ENCODE measurements at regions not wholly inside any gene's neighbourhood (a gene's known extent, or its start where the extent isn't known, plus 50 kb on each side); places are given as distances from the start of the nearest gene placed in this dataset.

- Histone ChIP-seq H3K27ac (ENCODE audit: low read depth, low read length) (no peak overlapping the region), H3K4me1 (ENCODE audit: control insufficient read depth, insufficient read depth, low read length, unreplicated experiment) (no peaks in the 10 kb centered on the region)
These were observed 82.6 kb upstream of the CCDC91 start for GRCh38 chr12:28107679-28108078.

GRCh38 chr12:28108599-28108998 is 81.7 kb upstream of the CCDC91 start:
- Histone ChIP-seq H2AFZ (ENCODE audit: low read length, unreplicated experiment) (no peak overlapping the region), H3K27me3 (ENCODE audit: insufficient read depth, low read length) (no peaks in the 10 kb centered on the region), H3K4me3 (ENCODE audit: low read depth, low read length) (no peak overlapping the region), H3K36me3 (ENCODE audit: insufficient read depth, low read length) (no peaks in the 10 kb centered on the region), H3K27ac (ENCODE audit: low read depth, low read length) (no peak overlapping the region), H3K4me1 (ENCODE audit: control insufficient read depth, insufficient read depth, low read length, unreplicated experiment) (no peaks in the 10 kb centered on the region), H3K79me2 (ENCODE audit: control insufficient read depth, insufficient read depth, low read length, unreplicated experiment) (no peaks in the 10 kb centered on the region)

More at GRCh38 chr12:28107679-28108078, 82.6 kb upstream of the CCDC91 start:
- no peaks in the 10 kb centered on the region for H3K79me2 ChIP-seq (ENCODE audit: control insufficient read depth, insufficient read depth, low read length, unreplicated experiment)
- H3K36me3 ChIP-seq (ENCODE audit: insufficient read depth, low read length), result no peaks in the 10 kb centered on the region
- H2AFZ ChIP-seq (ENCODE audit: low read length, unreplicated experiment), result no peak overlapping the region
- no peak overlapping the region for H3K4me3 ChIP-seq (ENCODE audit: low read depth, low read length)
- no peaks in the 10 kb centered on the region for H3K27me3 ChIP-seq (ENCODE audit: insufficient read depth, low read length)

DNA sequence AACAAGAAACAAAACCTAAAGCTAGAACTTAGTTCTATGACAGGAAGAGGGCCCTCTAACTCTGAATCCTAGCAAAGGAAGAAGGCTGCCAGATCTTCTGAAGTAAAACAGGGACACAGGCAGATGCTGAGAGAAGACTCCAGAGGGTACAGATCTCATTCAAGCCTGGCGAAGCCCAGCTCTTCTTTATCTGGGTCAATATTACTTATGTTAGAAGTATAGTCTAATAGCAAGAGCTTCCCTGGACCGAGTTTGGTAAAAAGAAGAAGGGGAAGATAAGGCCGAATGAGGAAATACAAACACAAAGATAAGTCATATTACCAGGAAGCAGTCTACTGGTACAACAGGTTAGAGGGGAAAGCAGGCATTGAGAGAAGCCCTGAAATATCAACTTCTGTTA is 79.9 kb upstream of the CCDC91 start:
- peaks cover 4% of the 10 kb centered on the region for H3K4me1 ChIP-seq (ENCODE audit: control insufficient read depth, insufficient read depth, low read length, unreplicated experiment)
- H3K27me3 ChIP-seq (ENCODE audit: insufficient read depth, low read length), result no peaks in the 10 kb centered on the region
- H3K79me2 ChIP-seq (ENCODE audit: control insufficient read depth, insufficient read depth, low read length, unreplicated experiment), result no peaks in the 10 kb centered on the region
- H2AFZ ChIP-seq (ENCODE audit: low read length, unreplicated experiment), result no peak overlapping the region
- no peaks in the 10 kb centered on the region for H3K36me3 ChIP-seq (ENCODE audit: insufficient read depth, low read length)
- H3K4me3 ChIP-seq (ENCODE audit: low read depth, low read length), result no peak overlapping the region
- H3K27ac ChIP-seq (ENCODE audit: low read depth, low read length), result no peak overlapping the region

DNA sequence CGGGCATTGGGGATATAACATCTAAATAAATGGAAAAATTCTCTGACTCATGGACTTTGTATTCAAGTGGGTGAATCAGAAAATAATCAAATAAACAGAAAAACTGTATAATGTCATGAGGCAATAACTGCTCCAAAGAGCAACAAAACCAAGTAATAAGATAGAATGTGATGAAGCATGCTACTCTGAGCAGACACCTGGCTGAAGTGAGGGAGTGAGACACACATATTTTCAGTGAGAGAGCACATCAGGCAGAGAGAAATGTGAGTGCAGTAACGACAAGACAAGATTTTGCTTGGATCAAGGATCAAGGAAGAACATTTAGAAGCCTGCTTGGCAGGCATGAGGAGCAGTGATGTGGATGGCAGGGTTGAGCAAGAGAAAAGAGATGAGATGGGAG is 75.8 kb upstream of the CCDC91 start:
- Histone ChIP-seq H3K27me3 (ENCODE audit: insufficient read depth, low read length) (no peaks in the 10 kb centered on the region), H3K4me1 (ENCODE audit: control insufficient read depth, insufficient read depth, low read length, unreplicated experiment) (peaks cover 4% of the 10 kb centered on the region), H2AFZ (ENCODE audit: low read length, unreplicated experiment) (no peak overlapping the region), H3K4me3 (ENCODE audit: low read depth, low read length) (no peak overlapping the region), H3K79me2 (ENCODE audit: control insufficient read depth, insufficient read depth, low read length, unreplicated experiment) (no peaks in the 10 kb centered on the region), H3K27ac (ENCODE audit: low read depth, low read length) (no peak overlapping the region), H3K36me3 (ENCODE audit: insufficient read depth, low read length) (no peaks in the 10 kb centered on the region)

DNA sequence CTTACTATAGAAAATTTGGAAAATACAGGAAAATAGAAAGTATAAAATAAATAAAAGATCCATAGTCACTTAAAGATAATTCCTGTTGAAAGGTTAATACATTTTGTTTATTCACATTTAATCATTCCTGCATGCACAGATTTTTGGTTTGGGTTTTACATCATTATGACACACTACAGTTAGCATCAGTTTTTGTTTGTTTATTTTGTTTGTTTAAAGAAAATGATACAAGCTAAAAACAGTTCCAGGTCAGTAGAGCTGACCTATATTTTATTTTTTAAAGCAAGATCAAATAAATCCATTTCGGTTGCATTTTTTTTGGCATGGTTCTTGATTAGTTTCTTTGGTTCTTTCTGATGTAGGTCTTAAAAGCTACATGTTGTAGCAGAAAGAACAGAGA is 68.8 kb upstream of the CCDC91 start:
- Histone ChIP-seq H2AFZ (ENCODE audit: low read length, unreplicated experiment) (peak overlapping the region; percentile 51), H3K27ac (ENCODE audit: low read depth, low read length) (no peak overlapping the region)

GRCh38 chr12:28121899-28122655 is 68.2 kb upstream of the CCDC91 start:
- Histone ChIP-seq H2AFZ (ENCODE audit: low read length, unreplicated experiment) (peak overlapping the region; percentile 51), H3K79me2 (ENCODE audit: control insufficient read depth, insufficient read depth, low read length, unreplicated experiment) (no peaks in the 10 kb centered on the region), H3K4me3 (ENCODE audit: low read depth, low read length) (peak overlapping the region; percentile 2; the same call in 1 of the 2 replicates), H3K27ac (ENCODE audit: low read depth, low read length) (no peak overlapping the region), H3K36me3 (ENCODE audit: insufficient read depth, low read length) (no peaks in the 10 kb centered on the region), H3K4me1 (ENCODE audit: control insufficient read depth, insufficient read depth, low read length, unreplicated experiment) (peaks cover 18% of the 10 kb centered on the region), H3K27me3 (ENCODE audit: insufficient read depth, low read length) (no peaks in the 10 kb centered on the region)

More for the DNA sequence above, 68.8 kb upstream of the CCDC91 start:
- H3K4me1 ChIP-seq (ENCODE audit: control insufficient read depth, insufficient read depth, low read length, unreplicated experiment), result peaks cover 18% of the 10 kb centered on the region
- no peak overlapping the region for H3K4me3 ChIP-seq (ENCODE audit: low read depth, low read length)
- H3K27me3 ChIP-seq (ENCODE audit: insufficient read depth, low read length), result no peaks in the 10 kb centered on the region
- no peaks in the 10 kb centered on the region for H3K36me3 ChIP-seq (ENCODE audit: insufficient read depth, low read length)
- no peaks in the 10 kb centered on the region for H3K79me2 ChIP-seq (ENCODE audit: control insufficient read depth, insufficient read depth, low read length, unreplicated experiment)

DNA sequence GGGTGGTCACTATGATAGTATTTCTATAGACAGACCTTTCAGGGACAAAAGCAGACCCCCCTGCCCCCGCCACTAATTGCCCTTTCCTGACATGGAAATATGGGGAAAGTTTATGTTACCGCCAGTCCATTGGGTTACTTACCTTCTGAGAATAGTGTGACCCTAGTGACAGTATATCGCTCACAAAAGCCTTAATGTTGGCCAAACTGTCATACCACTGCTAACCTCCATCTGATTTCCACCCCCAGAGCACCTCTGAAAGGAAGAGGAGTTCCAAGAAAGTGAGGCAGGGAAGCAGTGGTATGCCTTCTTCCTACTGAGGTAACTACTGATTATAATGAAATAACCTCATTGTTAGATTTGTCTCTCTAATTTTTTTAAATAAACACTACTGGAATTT is 67.5 kb upstream of the CCDC91 start:
- Histone ChIP-seq H3K4me3 (ENCODE audit: low read depth, low read length) (no peak overlapping the region), H3K36me3 (ENCODE audit: insufficient read depth, low read length) (no peaks in the 10 kb centered on the region), H3K27me3 (ENCODE audit: insufficient read depth, low read length) (no peaks in the 10 kb centered on the region), H3K4me1 (ENCODE audit: control insufficient read depth, insufficient read depth, low read length, unreplicated experiment) (peaks cover 18% of the 10 kb centered on the region), H2AFZ (ENCODE audit: low read length, unreplicated experiment) (no peak overlapping the region), H3K27ac (ENCODE audit: low read depth, low read length) (no peak overlapping the region), H3K79me2 (ENCODE audit: control insufficient read depth, insufficient read depth, low read length, unreplicated experiment) (no peaks in the 10 kb centered on the region)

DNA sequence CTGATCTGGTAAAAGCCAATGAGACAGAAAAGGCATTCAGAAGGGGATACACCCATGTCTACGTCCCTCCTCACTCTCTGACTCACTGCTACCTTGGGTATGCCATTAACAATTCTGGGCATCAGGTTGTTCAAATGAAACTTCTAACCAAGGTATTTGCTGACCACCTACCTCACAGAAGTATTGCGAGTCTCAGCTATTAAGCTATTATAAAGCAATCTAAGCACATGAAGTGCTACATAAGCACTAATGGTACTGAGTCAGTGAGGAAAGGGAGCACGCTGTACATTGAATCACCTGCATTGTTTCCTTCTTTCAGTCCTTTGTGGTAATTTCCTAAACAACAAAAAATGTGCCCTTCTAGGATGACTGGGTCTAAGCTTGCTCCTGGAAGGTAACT is 62.8 kb upstream of the CCDC91 start:
- H3K79me2 ChIP-seq (ENCODE audit: control insufficient read depth, insufficient read depth, low read length, unreplicated experiment), result no peaks in the 10 kb centered on the region
- no peak overlapping the region for H3K27ac ChIP-seq (ENCODE audit: low read depth, low read length)
- H3K4me1 ChIP-seq (ENCODE audit: control insufficient read depth, insufficient read depth, low read length, unreplicated experiment), result peaks cover 23% of the 10 kb centered on the region
- no peak overlapping the region for H2AFZ ChIP-seq (ENCODE audit: low read length, unreplicated experiment)
- no peaks in the 10 kb centered on the region for H3K27me3 ChIP-seq (ENCODE audit: insufficient read depth, low read length)
- no peaks in the 10 kb centered on the region for H3K36me3 ChIP-seq (ENCODE audit: insufficient read depth, low read length)
- H3K4me3 ChIP-seq (ENCODE audit: low read depth, low read length), result no peak overlapping the region

DNA sequence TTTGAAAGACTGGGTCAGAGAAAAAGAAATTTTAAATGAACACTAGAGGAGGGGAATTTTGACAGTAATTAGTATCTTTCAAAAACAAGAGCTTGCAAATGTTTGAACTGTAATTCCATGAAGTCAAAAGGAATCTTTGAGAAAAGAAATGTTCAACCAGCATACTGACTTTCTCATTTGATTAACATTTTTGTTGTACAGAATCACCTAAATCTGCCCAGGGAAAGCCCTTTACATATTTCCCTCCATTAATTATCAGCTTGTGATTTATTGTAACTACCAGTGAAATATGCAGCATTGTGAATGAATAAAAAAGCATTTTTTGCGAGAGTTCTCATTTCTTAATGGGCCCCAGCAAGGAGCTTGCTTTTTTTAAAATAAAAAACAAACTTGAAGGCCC is 61.2 kb upstream of the CCDC91 start:
- no peak overlapping the region for H3K27ac ChIP-seq (ENCODE audit: low read depth, low read length)
- H3K79me2 ChIP-seq (ENCODE audit: control insufficient read depth, insufficient read depth, low read length, unreplicated experiment), result no peaks in the 10 kb centered on the region
- H3K27me3 ChIP-seq (ENCODE audit: insufficient read depth, low read length), result no peaks in the 10 kb centered on the region
- peaks cover 23% of the 10 kb centered on the region for H3K4me1 ChIP-seq (ENCODE audit: control insufficient read depth, insufficient read depth, low read length, unreplicated experiment)
- H3K4me3 ChIP-seq (ENCODE audit: low read depth, low read length), result no peak overlapping the region
- no peaks in the 10 kb centered on the region for H3K36me3 ChIP-seq (ENCODE audit: insufficient read depth, low read length)
- no peak overlapping the region for H2AFZ ChIP-seq (ENCODE audit: low read length, unreplicated experiment)

GRCh38 chr12:28130234-28130624 is 60.0 kb upstream of the CCDC91 start:
- H2AFZ ChIP-seq (ENCODE audit: low read length, unreplicated experiment), result peak overlapping the region; percentile 55

More at GRCh38 chr12:28130234-28130624, 60.0 kb upstream of the CCDC91 start:
- Histone ChIP-seq H3K4me1 (ENCODE audit: control insufficient read depth, insufficient read depth, low read length, unreplicated experiment) (peaks cover 20% of the 10 kb centered on the region), H3K36me3 (ENCODE audit: insufficient read depth, low read length) (no peaks in the 10 kb centered on the region), H3K4me3 (ENCODE audit: low read depth, low read length) (no peak overlapping the region; the same call in 1 of the 2 replicates), H3K79me2 (ENCODE audit: control insufficient read depth, insufficient read depth, low read length, unreplicated experiment) (no peaks in the 10 kb centered on the region), H3K27me3 (ENCODE audit: insufficient read depth, low read length) (no peaks in the 10 kb centered on the region), H3K27ac (ENCODE audit: low read depth, low read length) (peak overlapping the region; percentile 93)

All from ACC112 (cell line).